Spleen (tissue), 7 donors: ENCODE measurements at regions not wholly inside any gene's neighbourhood (a gene's known extent, or its start where the extent isn't known, plus 50 kb on each side); places are given as distances from the start of the nearest gene placed in this dataset.

Source experiments
- POLR2A ChIP-seq, 3 donors: fragments of 450-650 bp; IDR thresholded peaks; one replicate each; pipeline ENCODE4 v1.5.1; 2017; ENCODE audit warnings: antibody characterized with exemption in 3 of 3, mild to moderate bottlenecking in 1 of 3
- POLR2AphosphoS5 ChIP-seq, 3 donors: sonication (generic); formaldehyde crosslinking; IDR thresholded peaks; one replicate each; pipeline ENCODE4 v1.5.1; 2017; ENCODE audit warnings: antibody characterized with exemption in 3 of 3
- TF ChIP-seq, protein P1 (sequence below), 11 experiments: fragments of 200-600 bp in 7 of 11; fragments of 450-650 bp in 4 of 11; sonication (generic) in 4 of 11; IDR thresholded peaks in 8 of 11; conservative IDR thresholded peaks in 3 of 11; 1 replicate in 7 of 11; 2 replicates in 4 of 11; pipeline versions ENCODE4 v1.4.0 to v1.8.0; 2016 to 2021; ENCODE audit warnings: antibody characterized with exemption in 11 of 11, inconsistent platforms in 4 of 11, mild to moderate bottlenecking in 1 of 11
- donor health status: DM: no; HTN: no; CAD: no; lungs with moderate emphysema.
- donor health status: DM: no; HTN: no; CAD: no.
- donor health status: DM: no; HTN: no; CAD: no.

GRCh38 chr1:98480271-98480670 lies 181.2 kb upstream of the SNX7 start:
- TF ChIP-seq, protein P1, sequence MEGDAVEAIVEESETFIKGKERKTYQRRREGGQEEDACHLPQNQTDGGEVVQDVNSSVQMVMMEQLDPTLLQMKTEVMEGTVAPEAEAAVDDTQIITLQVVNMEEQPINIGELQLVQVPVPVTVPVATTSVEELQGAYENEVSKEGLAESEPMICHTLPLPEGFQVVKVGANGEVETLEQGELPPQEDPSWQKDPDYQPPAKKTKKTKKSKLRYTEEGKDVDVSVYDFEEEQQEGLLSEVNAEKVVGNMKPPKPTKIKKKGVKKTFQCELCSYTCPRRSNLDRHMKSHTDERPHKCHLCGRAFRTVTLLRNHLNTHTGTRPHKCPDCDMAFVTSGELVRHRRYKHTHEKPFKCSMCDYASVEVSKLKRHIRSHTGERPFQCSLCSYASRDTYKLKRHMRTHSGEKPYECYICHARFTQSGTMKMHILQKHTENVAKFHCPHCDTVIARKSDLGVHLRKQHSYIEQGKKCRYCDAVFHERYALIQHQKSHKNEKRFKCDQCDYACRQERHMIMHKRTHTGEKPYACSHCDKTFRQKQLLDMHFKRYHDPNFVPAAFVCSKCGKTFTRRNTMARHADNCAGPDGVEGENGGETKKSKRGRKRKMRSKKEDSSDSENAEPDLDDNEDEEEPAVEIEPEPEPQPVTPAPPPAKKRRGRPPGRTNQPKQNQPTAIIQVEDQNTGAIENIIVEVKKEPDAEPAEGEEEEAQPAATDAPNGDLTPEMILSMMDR (IDR thresholded peaks at IDR 0.05 in 8 of 11, conservative IDR thresholded peaks at IDR 0.05 in 3 of 11): no peak
- no peak for TF ChIP-seq POLR2A (IDR thresholded peaks at IDR 0.05)
- no peak for TF ChIP-seq POLR2AphosphoS5 (IDR thresholded peaks at IDR 0.05)
